ENCODE measurements at regions not wholly inside any gene's neighbourhood (a gene's known extent, or its start where the extent isn't known, plus 50 kb on each side); places are given as distances from the start of the nearest gene placed in this dataset.

DNA sequence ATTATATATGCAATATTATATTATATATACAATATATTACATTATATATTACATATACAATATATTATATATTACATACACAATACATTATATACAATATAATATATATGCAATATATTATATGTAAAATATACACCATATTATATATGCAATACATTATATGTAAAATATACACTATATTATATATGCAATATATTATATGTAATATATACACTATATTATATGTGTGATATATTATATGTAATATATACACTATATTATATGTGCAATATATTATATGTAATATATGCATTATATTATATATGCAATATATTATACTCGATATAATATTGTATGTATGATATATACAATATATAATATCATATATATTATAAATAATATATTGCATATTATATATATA is 457.4 kb downstream of the SMARCA1 start:
- TF ChIP-seq, protein P1, sequence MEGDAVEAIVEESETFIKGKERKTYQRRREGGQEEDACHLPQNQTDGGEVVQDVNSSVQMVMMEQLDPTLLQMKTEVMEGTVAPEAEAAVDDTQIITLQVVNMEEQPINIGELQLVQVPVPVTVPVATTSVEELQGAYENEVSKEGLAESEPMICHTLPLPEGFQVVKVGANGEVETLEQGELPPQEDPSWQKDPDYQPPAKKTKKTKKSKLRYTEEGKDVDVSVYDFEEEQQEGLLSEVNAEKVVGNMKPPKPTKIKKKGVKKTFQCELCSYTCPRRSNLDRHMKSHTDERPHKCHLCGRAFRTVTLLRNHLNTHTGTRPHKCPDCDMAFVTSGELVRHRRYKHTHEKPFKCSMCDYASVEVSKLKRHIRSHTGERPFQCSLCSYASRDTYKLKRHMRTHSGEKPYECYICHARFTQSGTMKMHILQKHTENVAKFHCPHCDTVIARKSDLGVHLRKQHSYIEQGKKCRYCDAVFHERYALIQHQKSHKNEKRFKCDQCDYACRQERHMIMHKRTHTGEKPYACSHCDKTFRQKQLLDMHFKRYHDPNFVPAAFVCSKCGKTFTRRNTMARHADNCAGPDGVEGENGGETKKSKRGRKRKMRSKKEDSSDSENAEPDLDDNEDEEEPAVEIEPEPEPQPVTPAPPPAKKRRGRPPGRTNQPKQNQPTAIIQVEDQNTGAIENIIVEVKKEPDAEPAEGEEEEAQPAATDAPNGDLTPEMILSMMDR (IDR thresholded peaks at IDR 0.05; ENCODE audit: low read length): no peak
- no peak for TF ChIP-seq EZH2 (IDR thresholded peaks at IDR 0.05; ENCODE audit: borderline replicate concordance, low read length)

All from OCI-LY1 (cell line).